ENCODE measurements at regions not wholly inside any gene's neighbourhood (a gene's known extent, or its start where the extent isn't known, plus 50 kb on each side); places are given as distances from the start of the nearest gene placed in this dataset.

DNA sequence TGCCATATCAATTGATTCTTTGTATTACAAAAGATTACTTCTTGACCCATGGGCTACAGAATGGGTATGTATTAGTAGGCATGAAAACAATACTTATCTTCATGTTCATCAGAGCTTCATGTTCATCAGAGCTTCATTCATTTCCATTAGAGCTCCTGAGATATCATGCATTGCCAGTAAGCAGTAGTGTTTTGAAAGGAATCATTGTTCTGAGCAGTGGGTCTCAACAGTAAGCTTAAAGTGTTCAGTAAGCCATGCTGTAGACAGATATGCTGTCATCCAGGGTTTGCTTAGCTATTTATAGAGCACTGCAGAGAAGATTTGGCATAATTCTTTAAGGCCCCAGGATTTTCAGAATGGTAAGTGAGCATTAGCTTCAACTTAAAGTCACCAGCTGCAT lies 596.1 kb downstream of the ZNF385D start:
- no peak overlapping the region for H3K4me3 Mint-ChIP-seq (ENCODE audit: unreplicated experiment)
- H3K9me3 Mint-ChIP-seq (ENCODE audit: unreplicated experiment), result peaks cover 9% of the 10 kb centered on the region
- DNase-seq (ENCODE audit: extremely low spot score, unreplicated experiment), result no peak
- H3K4me1 Mint-ChIP-seq (ENCODE audit: unreplicated experiment), result peaks cover 13% of the 10 kb centered on the region
- no peaks in the 10 kb centered on the region for H3K27me3 Mint-ChIP-seq (ENCODE audit: unreplicated experiment)
- no peaks in the 10 kb centered on the region for H3K36me3 Mint-ChIP-seq (ENCODE audit: unreplicated experiment)
- TF ChIP-seq, protein P1, sequence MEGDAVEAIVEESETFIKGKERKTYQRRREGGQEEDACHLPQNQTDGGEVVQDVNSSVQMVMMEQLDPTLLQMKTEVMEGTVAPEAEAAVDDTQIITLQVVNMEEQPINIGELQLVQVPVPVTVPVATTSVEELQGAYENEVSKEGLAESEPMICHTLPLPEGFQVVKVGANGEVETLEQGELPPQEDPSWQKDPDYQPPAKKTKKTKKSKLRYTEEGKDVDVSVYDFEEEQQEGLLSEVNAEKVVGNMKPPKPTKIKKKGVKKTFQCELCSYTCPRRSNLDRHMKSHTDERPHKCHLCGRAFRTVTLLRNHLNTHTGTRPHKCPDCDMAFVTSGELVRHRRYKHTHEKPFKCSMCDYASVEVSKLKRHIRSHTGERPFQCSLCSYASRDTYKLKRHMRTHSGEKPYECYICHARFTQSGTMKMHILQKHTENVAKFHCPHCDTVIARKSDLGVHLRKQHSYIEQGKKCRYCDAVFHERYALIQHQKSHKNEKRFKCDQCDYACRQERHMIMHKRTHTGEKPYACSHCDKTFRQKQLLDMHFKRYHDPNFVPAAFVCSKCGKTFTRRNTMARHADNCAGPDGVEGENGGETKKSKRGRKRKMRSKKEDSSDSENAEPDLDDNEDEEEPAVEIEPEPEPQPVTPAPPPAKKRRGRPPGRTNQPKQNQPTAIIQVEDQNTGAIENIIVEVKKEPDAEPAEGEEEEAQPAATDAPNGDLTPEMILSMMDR (IDR thresholded peaks at IDR 0.05), result no peak
- no peak overlapping the region for H3K27ac Mint-ChIP-seq (ENCODE audit: unreplicated experiment)

DNA sequence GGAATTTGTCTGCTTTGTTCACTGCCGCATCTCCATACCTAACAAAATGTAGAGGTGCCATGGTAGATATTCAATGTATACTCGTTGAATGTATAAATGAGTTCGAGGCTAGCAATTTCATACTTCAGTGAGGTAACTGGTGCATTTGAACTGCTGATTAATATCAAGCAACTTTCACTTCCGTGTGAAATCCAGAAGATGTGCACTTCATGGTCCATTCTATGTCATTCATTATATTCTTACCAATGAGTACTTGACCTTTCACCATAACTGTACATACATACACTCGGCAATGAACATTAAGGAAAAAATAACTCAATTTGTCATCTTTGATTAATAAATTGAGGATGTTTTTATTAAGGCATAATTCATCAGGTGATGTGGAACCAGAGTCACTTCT lies 598.5 kb downstream of the ZNF385D start:
- TF ChIP-seq, protein P1 (IDR thresholded peaks at IDR 0.05), result no peak
- Mint-ChIP-seq H3K27me3 (ENCODE audit: unreplicated experiment) (no peaks in the 10 kb centered on the region), H3K4me3 (ENCODE audit: unreplicated experiment) (no peak overlapping the region), H3K27ac (ENCODE audit: unreplicated experiment) (no peak overlapping the region), H3K36me3 (ENCODE audit: unreplicated experiment) (no peaks in the 10 kb centered on the region), H3K4me1 (ENCODE audit: unreplicated experiment) (no peaks in the 10 kb centered on the region), H3K9me3 (ENCODE audit: unreplicated experiment) (peaks cover 9% of the 10 kb centered on the region)
- DNase-seq (ENCODE audit: extremely low spot score, unreplicated experiment), result no peak

DNA sequence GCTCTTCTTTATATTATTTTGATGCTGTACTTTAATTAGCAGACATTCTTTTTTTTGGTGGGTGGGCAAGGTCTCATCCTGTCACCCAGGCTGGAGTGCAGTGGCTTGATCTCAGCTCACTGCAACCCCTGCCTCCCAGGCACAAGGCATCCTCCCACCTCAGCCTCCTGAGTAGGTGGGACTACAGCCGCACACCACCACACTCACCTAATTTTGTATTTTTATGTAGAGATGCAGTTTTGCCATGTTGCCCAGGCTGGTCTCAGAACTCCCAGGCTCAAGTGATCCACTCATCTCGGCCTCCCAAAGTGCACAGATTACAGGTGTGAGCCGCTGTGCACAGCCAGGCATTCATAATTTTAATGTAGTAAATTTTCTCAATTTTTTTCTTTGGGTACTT lies 608.1 kb downstream of the ZNF385D start:
- Mint-ChIP-seq H3K4me1 (ENCODE audit: unreplicated experiment) (no peaks in the 10 kb centered on the region), H3K36me3 (ENCODE audit: unreplicated experiment) (no peaks in the 10 kb centered on the region), H3K9me3 (ENCODE audit: unreplicated experiment) (no peaks in the 10 kb centered on the region), H3K27ac (ENCODE audit: unreplicated experiment) (no peak overlapping the region), H3K27me3 (ENCODE audit: unreplicated experiment) (no peaks in the 10 kb centered on the region), H3K4me3 (ENCODE audit: unreplicated experiment) (no peak overlapping the region)
- TF ChIP-seq, protein P1 (IDR thresholded peaks at IDR 0.05), result no peak
- no peak for DNase-seq (ENCODE audit: extremely low spot score, unreplicated experiment)

DNA sequence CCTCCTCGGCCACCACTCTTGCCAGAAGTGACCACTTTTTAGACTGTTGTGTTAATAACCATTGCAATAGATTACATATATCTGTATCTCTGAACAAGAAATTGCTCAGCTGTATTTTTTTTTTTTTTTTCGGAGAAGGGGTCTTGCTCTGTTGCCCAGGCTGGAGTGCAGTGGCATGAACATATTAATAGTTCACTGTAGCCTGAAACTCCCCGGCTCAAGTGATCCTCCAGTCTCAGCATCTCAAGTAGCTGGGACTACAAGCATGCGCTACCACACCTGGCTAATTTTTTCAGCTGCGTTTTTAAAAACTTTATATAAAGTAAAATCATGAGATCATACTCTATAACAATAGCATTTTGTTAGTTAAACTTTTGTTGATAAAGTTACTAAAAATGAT lies 609.0 kb downstream of the ZNF385D start:
- TF ChIP-seq, protein P1 (IDR thresholded peaks at IDR 0.05), result no peak
- H3K27me3 Mint-ChIP-seq (ENCODE audit: unreplicated experiment), result no peaks in the 10 kb centered on the region
- H3K9me3 Mint-ChIP-seq (ENCODE audit: unreplicated experiment), result no peaks in the 10 kb centered on the region
- H3K4me1 Mint-ChIP-seq (ENCODE audit: unreplicated experiment), result no peaks in the 10 kb centered on the region
- no peak overlapping the region for H3K4me3 Mint-ChIP-seq (ENCODE audit: unreplicated experiment)
- no peak overlapping the region for H3K27ac Mint-ChIP-seq (ENCODE audit: unreplicated experiment)
- H3K36me3 Mint-ChIP-seq (ENCODE audit: unreplicated experiment), result no peaks in the 10 kb centered on the region
- no peak for DNase-seq (ENCODE audit: extremely low spot score, unreplicated experiment)

DNA sequence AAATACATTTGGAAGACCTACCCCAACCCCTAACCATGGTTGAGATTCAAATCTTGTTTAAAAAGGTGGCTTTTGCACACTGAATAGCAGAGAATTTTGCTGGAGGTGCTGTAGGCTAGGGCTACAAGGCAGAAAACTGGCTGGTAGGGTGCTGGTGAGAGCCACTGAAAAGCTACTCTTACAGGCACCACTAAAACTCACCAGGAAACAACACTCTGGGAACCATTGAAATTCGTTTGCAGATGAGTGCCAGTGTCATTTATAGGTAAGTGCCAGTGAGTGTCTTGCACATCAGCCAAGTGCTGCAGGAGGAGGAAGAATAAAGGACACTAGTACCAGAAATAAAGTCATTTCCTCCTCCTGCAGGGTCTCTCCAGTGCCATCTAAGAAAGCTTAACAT lies 610.2 kb downstream of the ZNF385D start:
- Mint-ChIP-seq H3K9me3 (ENCODE audit: unreplicated experiment) (no peaks in the 10 kb centered on the region), H3K4me3 (ENCODE audit: unreplicated experiment) (no peak overlapping the region), H3K27me3 (ENCODE audit: unreplicated experiment) (no peaks in the 10 kb centered on the region), H3K36me3 (ENCODE audit: unreplicated experiment) (no peaks in the 10 kb centered on the region), H3K4me1 (ENCODE audit: unreplicated experiment) (no peaks in the 10 kb centered on the region), H3K27ac (ENCODE audit: unreplicated experiment) (no peak overlapping the region)
- no peak for DNase-seq (ENCODE audit: extremely low spot score, unreplicated experiment)
- TF ChIP-seq, protein P1 (IDR thresholded peaks at IDR 0.05), result no peak

All from osteocyte (in vitro differentiated cells).